ENCODE measurements at regions not wholly inside any gene's neighbourhood (a gene's known extent, or its start where the extent isn't known, plus 50 kb on each side); places are given as distances from the start of the nearest gene placed in this dataset.

GRCh38 chrX:20593402-20593801, 326.7 kb upstream of the RPS6KA3 start:
- Histone ChIP-seq H3K79me2 (ENCODE audit: insufficient read depth) (no peaks in the 10 kb centered on the region), H3K4me1 (ENCODE audit: control insufficient read depth in 1 of 2, insufficient read depth in 2 of 2, low read depth in 1 of 2, low read length in 1 of 2) (no peaks in the 10 kb centered on the region; a peak in 1 of 4 replicates), H3F3A (replicated peaks; ENCODE audit: insufficient read depth) (no peaks in the 10 kb centered on the region), H3K27ac (ENCODE audit: low read depth in 2 of 2, low read length in 1 of 2) (no peak overlapping the region), H3K36me3 (replicated peaks in 1 of 2; ENCODE audit: control insufficient read depth in 1 of 2, insufficient read depth in 2 of 2, low read length in 1 of 2) (no peaks in the 10 kb centered on the region), H3K4me3 (ENCODE audit: low read depth in 2 of 2, low read length in 1 of 2) (no peak overlapping the region), H2AFZ (ENCODE audit: low read depth) (no peak overlapping the region), H3K27me3 (ENCODE audit: insufficient read depth) (no peaks in the 10 kb centered on the region), H3K9ac (no peak overlapping the region), H3K9me2 (no peaks in the 10 kb centered on the region), H3K4me2 (no peak overlapping the region), H3K9me3 (no peaks in the 10 kb centered on the region), H4K20me1 (ENCODE audit: insufficient read depth) (no peaks in the 10 kb centered on the region)
- TF ChIP-seq TEAD4 (IDR thresholded peaks at IDR 0.05; ENCODE audit: borderline replicate concordance, insufficient read depth) (no peak), ELF1 (IDR thresholded peaks at IDR 0.05) (no peak), MXI1 (IDR thresholded peaks at IDR 0.05; ENCODE audit: low read depth, low read length) (no peak), RXRA (IDR thresholded peaks at IDR 0.05; ENCODE audit: borderline replicate concordance, low read depth) (no peak), POLR2AphosphoS5 (IDR thresholded peaks at IDR 0.05; ENCODE audit: low read depth, low read length) (no peak), NRF1 (IDR thresholded peaks at IDR 0.05; ENCODE audit: low read depth, low read length) (no peak), RAD21 (IDR thresholded peaks at IDR 0.05; ENCODE audit: low read length) (no peak), RCOR1 (IDR thresholded peaks at IDR 0.05; ENCODE audit: low read length) (no peak)
- POLR2A ChIA-PET, result no interaction called here
- CTCF ChIA-PET, result no interaction called here
- 30% methylated on average over 2 of the region's 2 CpGs for WGBS (ENCODE audit: low lambda C conversion rate)
- DNase-seq, result no peak

- Histone ChIP-seq H3K4me2 (no peak overlapping the region), H3K9me2 (no peaks in the 10 kb centered on the region), H3F3A (replicated peaks; ENCODE audit: insufficient read depth) (no peaks in the 10 kb centered on the region), H3K36me3 (replicated peaks in 1 of 2; ENCODE audit: control insufficient read depth in 1 of 2, insufficient read depth in 2 of 2, low read length in 1 of 2) (no peaks in the 10 kb centered on the region), H3K27ac (ENCODE audit: low read depth in 2 of 2, low read length in 1 of 2) (no peak overlapping the region), H3K27me3 (ENCODE audit: insufficient read depth) (no peaks in the 10 kb centered on the region), H2AFZ (ENCODE audit: low read depth) (no peak overlapping the region), H4K20me1 (ENCODE audit: insufficient read depth) (no peaks in the 10 kb centered on the region), H3K9ac (no peak overlapping the region), H3K79me2 (ENCODE audit: insufficient read depth) (no peaks in the 10 kb centered on the region), H3K4me3 (ENCODE audit: low read depth in 2 of 2, low read length in 1 of 2) (no peak overlapping the region), H3K9me3 (no peaks in the 10 kb centered on the region), H3K4me1 (ENCODE audit: control insufficient read depth in 1 of 2, insufficient read depth in 2 of 2, low read depth in 1 of 2, low read length in 1 of 2) (no peaks in the 10 kb centered on the region; a peak in 1 of 4 replicates)
- POLR2A ChIA-PET, result no interaction called here
- DNase-seq, result no peak
- no peak for TF ChIP-seq EP300 (IDR thresholded peaks at IDR 0.05; ENCODE audit: borderline replicate concordance in 1 of 2, low read depth in 1 of 2, low read length in 1 of 2)
- TF ChIP-seq JUND (IDR thresholded peaks at IDR 0.05), result no peak
- no peak for TF ChIP-seq SIN3A (IDR thresholded peaks at IDR 0.05; ENCODE audit: borderline replicate concordance, low read depth, low read length)
- TF ChIP-seq MEF2A (IDR thresholded peaks at IDR 0.05; ENCODE audit: borderline replicate concordance, low read depth), result no peak
- no peak for TF ChIP-seq TAF1 (IDR thresholded peaks at IDR 0.05; ENCODE audit: borderline replicate concordance, low read depth, low read length)
- no peak for TF ChIP-seq PBX3 (IDR thresholded peaks at IDR 0.05)
- TF ChIP-seq IRF3 (IDR thresholded peaks at IDR 0.05; ENCODE audit: low read depth, low read length), result no peak
- no peak for TF ChIP-seq NFIC (IDR thresholded peaks at IDR 0.05; ENCODE audit: borderline replicate concordance)
- no peak for TF ChIP-seq MAX (IDR thresholded peaks at IDR 0.05; ENCODE audit: low read depth)
- TF ChIP-seq FOXM1 (IDR thresholded peaks at IDR 0.05; ENCODE audit: low read depth), result no peak
- no peak for TF ChIP-seq RFX5 (IDR thresholded peaks at IDR 0.05; ENCODE audit: low read length)
- TF ChIP-seq TCF12 (IDR thresholded peaks at IDR 0.05), result no peak
- TF ChIP-seq NRF1 (IDR thresholded peaks at IDR 0.05; ENCODE audit: low read depth, low read length), result no peak
- TF ChIP-seq USF2 (IDR thresholded peaks at IDR 0.05; ENCODE audit: borderline replicate concordance, low read depth, low read length), result no peak
- no peak for TF ChIP-seq EZH2phosphoT487 (IDR thresholded peaks at IDR 0.05; ENCODE audit: borderline replicate concordance, low read depth)
- no peak for TF ChIP-seq CHD2 (IDR thresholded peaks at IDR 0.05; ENCODE audit: low read length, partially characterized antibody)
- TF ChIP-seq CTCF (IDR thresholded peaks at IDR 0.05), result no peak
- 11% methylated on average over 1 of the region's 2 CpGs for WGBS (ENCODE audit: low lambda C conversion rate)
- CTCF ChIA-PET, result no interaction called here
Measured at GRCh38 chrX:20591246-20591645, 324.5 kb upstream of the RPS6KA3 start.
